GM18858 (cell line): ENCODE measurements at regions not wholly inside any gene's neighbourhood (a gene's known extent, or its start where the extent isn't known, plus 50 kb on each side); places are given as distances from the start of the nearest gene placed in this dataset.
"Not testable (repeated sequence)": the region's sequence is repeated elsewhere in the genome, so short reads cannot be mapped to it uniquely, and the experiment has no call there.

ENCODE experiments used
- ATAC-seq: cut with Tn5 transposase; IDR thresholded peaks from one replicate; pipeline ENCODE4 v1.9.1; 2021; ENCODE audit not compliant: unreplicated experiment

DNA sequence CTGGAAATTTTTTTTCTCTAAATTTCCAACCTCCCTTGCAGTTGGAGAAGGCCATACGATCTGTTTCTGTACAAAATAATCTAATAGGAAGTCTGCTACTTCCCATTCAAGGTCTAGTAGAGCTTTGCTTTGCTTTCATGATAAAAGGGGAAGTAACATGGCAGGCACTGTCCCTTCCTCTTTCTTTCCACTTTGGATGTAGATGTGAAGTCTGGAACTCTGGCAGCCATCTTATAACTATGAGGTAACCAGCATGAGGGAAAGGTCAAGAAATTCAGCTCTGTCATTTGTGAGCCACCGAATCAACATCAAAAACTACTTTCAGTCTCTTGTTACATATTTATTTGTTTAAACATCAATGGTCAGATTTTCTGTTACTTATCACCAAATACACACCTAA, 156.3 kb downstream of the MTHFS start:
- no peak for ATAC-seq

- no peak for ATAC-seq
Observed at GRCh38 chr15:79743032-79743431, 153.8 kb downstream of the MTHFS start.

GRCh38 chr15:79744485-79744884, 152.3 kb downstream of the MTHFS start:
- ATAC-seq, result not testable (repeated sequence)

- no peak for ATAC-seq
Observed at GRCh38 chr15:79756365-79756764, 140.4 kb downstream of the MTHFS start.

GRCh38 chr15:79765081-79765480, 131.7 kb downstream of the MTHFS start:
- no peak for ATAC-seq

DNA sequence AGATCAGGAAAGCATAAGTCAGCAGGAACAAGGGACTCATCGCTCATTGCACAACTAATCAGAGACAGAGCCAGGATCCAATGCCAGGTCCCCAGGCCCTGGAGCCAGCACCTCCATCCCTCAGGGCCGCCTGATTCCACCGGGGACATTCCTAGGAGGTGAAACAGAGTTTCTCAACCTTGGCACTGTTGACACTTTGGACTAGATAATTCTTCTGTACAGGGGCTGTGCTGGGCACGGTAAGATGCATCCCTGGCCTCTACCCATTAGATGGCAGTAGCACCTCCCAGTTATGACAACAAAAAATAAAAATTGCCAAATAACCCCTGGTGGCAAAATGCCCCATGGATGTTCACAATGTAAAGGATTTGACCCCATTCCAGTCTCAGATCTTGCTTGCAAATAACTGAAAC, 127.7 kb downstream of the MTHFS start:
- ATAC-seq, result no peak

GRCh38 chr15:79769933-79770759, 126.7 kb downstream of the MTHFS start:
- ATAC-seq, result no peak

DNA sequence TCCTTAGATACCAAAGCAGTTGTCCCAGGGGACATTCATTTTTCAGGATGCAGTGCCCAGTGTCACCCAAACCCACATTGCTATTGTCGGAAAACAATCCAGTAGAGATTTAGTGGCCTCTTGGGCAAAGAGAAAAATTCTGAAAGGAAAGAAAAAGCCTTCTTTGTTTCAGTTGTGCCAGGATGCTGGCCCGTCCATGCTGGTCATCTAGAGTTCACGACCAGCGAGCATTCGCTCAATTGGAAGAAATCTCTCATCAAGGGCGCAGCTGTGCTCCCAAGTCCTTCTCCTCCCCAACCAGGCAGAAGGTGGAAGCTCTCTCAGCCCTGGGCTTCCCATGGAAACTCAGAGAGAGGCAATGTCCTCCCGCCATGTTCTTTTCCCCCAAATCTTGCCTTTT, 123.7 kb downstream of the MTHFS start:
- ATAC-seq, result no peak

- no peak for ATAC-seq
Observed at GRCh38 chr15:79775821-79776220, 121.0 kb downstream of the MTHFS start.

- no peak for ATAC-seq
Observed at GRCh38 chr15:79777916-79778315, 118.9 kb downstream of the MTHFS start.

GRCh38 chr15:79778378-79778990, 118.3 kb downstream of the MTHFS start:
- ATAC-seq, result no peak

DNA sequence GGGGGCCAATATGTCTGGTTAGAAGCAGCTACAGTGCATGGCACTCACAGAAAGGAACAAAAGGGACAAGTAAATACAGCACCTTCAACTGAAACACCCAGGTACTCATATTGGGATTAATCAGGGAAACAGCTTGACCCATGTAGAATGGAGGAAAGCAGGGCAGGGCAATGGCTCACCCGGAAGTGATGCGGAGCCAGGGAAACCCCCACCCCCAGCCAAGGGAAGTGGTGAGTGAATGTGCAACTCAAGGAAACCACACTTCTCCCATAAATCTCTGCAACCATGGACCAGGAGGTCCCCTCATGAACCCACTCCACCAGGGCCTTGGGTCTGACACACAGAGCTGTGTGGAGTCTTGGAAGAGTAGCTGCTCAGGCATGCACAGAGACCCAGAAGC, 117.1 kb downstream of the MTHFS start:
- ATAC-seq, result no peak

GRCh38 chr15:79782307-79782706, 114.5 kb downstream of the MTHFS start:
- ATAC-seq, result not testable (repeated sequence)
